PC-9 (cell line): ENCODE measurements at regions not wholly inside any gene's neighbourhood (a gene's known extent, or its start where the extent isn't known, plus 50 kb on each side); places are given as distances from the start of the nearest gene placed in this dataset.
"Not testable (repeated sequence)": the region's sequence is repeated elsewhere in the genome, so short reads cannot be mapped to it uniquely, and the experiment has no call there.

Experiments used
- BruUV-seq: library from RNA; stranded (reverse); fragments of 400-500 nt; replicated peaks from 2 replicates; lab custom pipeline; 2021; lab: Mats Ljungman, UMichigan
- CTCF ChIA-PET: fragments of 300-600 bp; sonication (Branson Sonifier 250); formaldehyde crosslinking; loops from one replicate; lab custom pipeline; 2022; ENCODE audit warnings: antibody characterized with exemption; lab: Charles Lee
- POLR2A ChIA-PET: fragments of 300-600 bp; sonication (Branson Sonifier 250); formaldehyde crosslinking; loops from one replicate; lab custom pipeline; 2022; ENCODE audit warnings: antibody characterized with exemption; ENCODE audit not compliant: unreplicated experiment; lab: Charles Lee
- DNase-seq, 2 experiments: peaks; one replicate each; pipeline versions ENCODE4 v3.0.0 to v3.0.0-alpha.2; 2015 to 2022; ENCODE audit warnings: mixed read lengths in 1 of 2
- H2AFZ ChIP-seq: fragments of 200-600 bp; sonication (generic); 2 replicates; pipeline ENCODE4 v1.8.1; 2017; ENCODE audit warnings: antibody characterized with exemption
- H3F3A ChIP-seq: fragments of 200-600 bp; sonication (generic); 2 replicates; pipeline ENCODE4 v1.8.1; 2017; ENCODE audit warnings: antibody characterized with exemption, mild to moderate bottlenecking, low read depth; ENCODE audit not compliant: insufficient read depth
- H3K27ac ChIP-seq: fragments of 200-600 bp; sonication (generic); 2 replicates; pipeline ENCODE4 v1.6.1; 2016; ENCODE audit warnings: mixed run types
- H3K27me3 ChIP-seq: fragments of 200-600 bp; sonication (generic); 2 replicates; pipeline ENCODE4 v1.6.1; 2016; ENCODE audit warnings: low read depth, mixed run types; ENCODE audit not compliant: insufficient read depth
- H3K36me3 ChIP-seq: fragments of 200-600 bp; sonication (generic); 2 replicates; pipeline ENCODE4 v1.6.1; 2016; ENCODE audit warnings: low read depth, mixed run types
- H3K4me1 ChIP-seq: fragments of 200-600 bp; sonication (generic); replicated peaks from 2 replicates; pipeline ENCODE4 v1.6.1; 2016; ENCODE audit warnings: mixed run types; ENCODE audit not compliant: insufficient read depth
- H3K4me2 ChIP-seq: fragments of 200-600 bp; sonication (generic); 2 replicates; pipeline ENCODE4 v1.6.1; 2017; ENCODE audit warnings: mixed run types
- H3K4me3 ChIP-seq: fragments of 200-600 bp; sonication (generic); 2 replicates; pipeline ENCODE4 v1.6.1; 2016; ENCODE audit warnings: mixed run types
- H3K79me2 ChIP-seq: fragments of 200-600 bp; sonication (generic); 2 replicates; pipeline ENCODE4 v1.6.1; 2017; ENCODE audit warnings: low read depth, mixed run types
- H3K9me2 ChIP-seq: fragments of 200-600 bp; sonication (generic); 2 replicates; pipeline ENCODE4 v1.8.1; 2017; ENCODE audit warnings: mild to moderate bottlenecking; ENCODE audit not compliant: insufficient read depth
- H3K9me3 ChIP-seq: fragments of 200-600 bp; sonication (generic); 2 replicates; pipeline ENCODE4 v1.8.1; 2016; ENCODE audit warnings: low read depth; ENCODE audit not compliant: insufficient read depth
- H4K20me1 ChIP-seq: fragments of 200-600 bp; sonication (generic); 2 replicates; pipeline ENCODE4 v1.8.1; 2017; ENCODE audit not compliant: insufficient read depth
- CTCF ChIP-seq: fragments of 200-600 bp; sonication (generic); conservative IDR thresholded peaks from 2 replicates; pipeline ENCODE4 v1.6.1; 2017; ENCODE audit warnings: mixed run types, antibody characterized with exemption, mild to moderate bottlenecking, moderate library complexity
- EZH2 ChIP-seq: fragments of 200-600 bp; sonication (generic); IDR thresholded peaks from 2 replicates; pipeline ENCODE4 v1.8.0; 2017; ENCODE audit warnings: antibody characterized with exemption, low read depth
- intact Hi-C: fragments of 100-400 bp; cut with micrococcal nuclease; formaldehyde crosslinking; loops from one replicate; pipeline ENCODE4 v1.10.0; 2022; ENCODE audit not compliant: unreplicated experiment

- Histone ChIP-seq H3K27ac (no peak overlapping the region), H3K27me3 (no peaks in the 10 kb centered on the region), H3K9me2 (no peaks in the 10 kb centered on the region), H3K4me3 (no peak overlapping the region), H3K4me1 (no peaks in the 10 kb centered on the region), H3K9me3 (no peaks in the 10 kb centered on the region), H3K36me3 (no peaks in the 10 kb centered on the region), H3F3A (no peaks in the 10 kb centered on the region), H4K20me1 (no peaks in the 10 kb centered on the region), H2AFZ (no peak overlapping the region), H3K4me2 (no peak overlapping the region), H3K79me2 (no peaks in the 10 kb centered on the region)
- ChIA-PET POLR2A (no interaction called here), CTCF (no interaction called here)
- TF ChIP-seq CTCF (no peak), EZH2 (no peak)
- no TSS peak for BruUV-seq
- intact Hi-C loops: no loop called here
- DNase-seq: no peak
Observed at GRCh38 chr6:164049517-164049988, 635.0 kb downstream of the QKI start.

GRCh38 chr6:164048840-164049516 lies 634.5 kb downstream of the QKI start:
- H3K27me3 ChIP-seq: no peaks in the 10 kb centered on the region
- no peak overlapping the region for H3K4me2 ChIP-seq
- intact Hi-C loops: no loop called here
- no peak overlapping the region for H3K4me3 ChIP-seq
- TF ChIP-seq EZH2 (no peak), CTCF (no peak)
- H2AFZ ChIP-seq: no peak overlapping the region
- H3F3A ChIP-seq: no peaks in the 10 kb centered on the region
- no peak for DNase-seq
- CTCF ChIA-PET: no interaction called here
- no peaks in the 10 kb centered on the region for H3K9me2 ChIP-seq
- H4K20me1 ChIP-seq: no peaks in the 10 kb centered on the region
- no peaks in the 10 kb centered on the region for H3K36me3 ChIP-seq
- H3K79me2 ChIP-seq: no peaks in the 10 kb centered on the region
- H3K27ac ChIP-seq: no peak overlapping the region
- no peaks in the 10 kb centered on the region for H3K4me1 ChIP-seq
- no TSS peak for BruUV-seq
- POLR2A ChIA-PET: no interaction called here
- H3K9me3 ChIP-seq: no peaks in the 10 kb centered on the region

- no TSS peak for BruUV-seq
- H2AFZ ChIP-seq: no peak overlapping the region
Observed at GRCh38 chr6:164045082-164045481, 630.6 kb downstream of the QKI start.

GRCh38 chr6:164043656-164044055 lies 629.1 kb downstream of the QKI start:
- H3K36me3 ChIP-seq, H3K4me3 ChIP-seq, H3K4me1 ChIP-seq, H3K9me2 ChIP-seq, H3K4me2 ChIP-seq, H2AFZ ChIP-seq, CTCF ChIA-PET, H3K79me2 ChIP-seq, BruUV-seq, H3K9me3 ChIP-seq, H3K27ac ChIP-seq, H4K20me1 ChIP-seq, POLR2A ChIA-PET, intact Hi-C loops, H3F3A ChIP-seq, H3K27me3 ChIP-seq, DNase-seq: not testable (repeated sequence)

More at GRCh38 chr6:164045082-164045481, 630.6 kb downstream of the QKI start:
- Histone ChIP-seq H3K27ac (no peak overlapping the region), H3K9me3 (no peaks in the 10 kb centered on the region), H3K36me3 (no peaks in the 10 kb centered on the region), H4K20me1 (no peaks in the 10 kb centered on the region), H3F3A (no peaks in the 10 kb centered on the region), H3K4me2 (no peak overlapping the region), H3K27me3 (no peaks in the 10 kb centered on the region), H3K4me1 (no peaks in the 10 kb centered on the region), H3K79me2 (no peaks in the 10 kb centered on the region), H3K9me2 (no peaks in the 10 kb centered on the region), H3K4me3 (no peak overlapping the region)
- TF ChIP-seq CTCF (no peak), EZH2 (no peak)
- intact Hi-C loops: no loop called here
- ChIA-PET CTCF (no interaction called here), POLR2A (no interaction called here)
- DNase-seq: no peak
